Gastroesophageal sphincter (tissue), 4 donors: ENCODE measurements at regions not wholly inside any gene's neighbourhood (a gene's known extent, or its start where the extent isn't known, plus 50 kb on each side); places are given as distances from the start of the nearest gene placed in this dataset.

Experiments used
- ATAC-seq: fragments of 150-250 bp; one replicate; pipeline ENCODE4 v1.9.1; 2016; ENCODE audit warnings: mild to moderate bottlenecking, moderate library complexity
- H3K27ac ChIP-seq, 4 donors: fragments of 200-600 bp; sonication (generic) in 3 of 4; 1 replicate in 3 of 4; 2 replicates in 1 of 4; pipeline ENCODE4 v1.5.1; 2016 to 2019
- H3K27me3 ChIP-seq: fragments of 200-600 bp; sonication (generic); one replicate; pipeline ENCODE4 v1.5.1; 2019
- H3K36me3 ChIP-seq, 2 donors: fragments of 200-600 bp; sonication (generic); one replicate each; pipeline ENCODE4 v1.5.1; 2019; ENCODE audit warnings: control low read depth in 1 of 2
- H3K4me1 ChIP-seq, 3 donors: fragments of 200-600 bp; sonication (generic); 1 replicate in 2 of 3; 2 replicates in 1 of 3; pipeline ENCODE4 v1.5.1; 2016 to 2019; ENCODE audit warnings: control low read depth in 2 of 3
- H3K4me3 ChIP-seq, 2 donors: fragments of 200-600 bp; sonication (generic); one replicate each; pipeline ENCODE4 v1.5.1; 2019; ENCODE audit warnings: mild to moderate bottlenecking in 1 of 2, moderate library complexity in 1 of 2
- H3K9me3 ChIP-seq, 3 donors: fragments of 200-600 bp; sonication (generic); one replicate each; pipeline ENCODE4 v1.5.1; 2017 to 2019; ENCODE audit warnings: control low read depth in 2 of 3
- CTCF ChIP-seq, 4 experiments: fragments of 200-600 bp in 2 of 4; fragments of 450-650 bp in 2 of 4; sonication (generic) in 1 of 4; IDR thresholded peaks; one replicate each; pipeline ENCODE4 v1.5.1; 2017 to 2019; ENCODE audit warnings: antibody characterized with exemption in 4 of 4, mild to moderate bottlenecking in 2 of 4, moderate library complexity in 2 of 4
- EP300 ChIP-seq: sonication (generic); formaldehyde crosslinking; IDR thresholded peaks from one replicate; pipeline ENCODE4 v1.6.1; 2017; ENCODE audit warnings: antibody characterized with exemption, mild to moderate bottlenecking
- POLR2A ChIP-seq, 2 donors: fragments of 450-650 bp; IDR thresholded peaks; one replicate each; pipeline ENCODE4 v1.6.1; 2017; ENCODE audit warnings: antibody characterized with exemption in 2 of 2, mild to moderate bottlenecking in 2 of 2, moderate library complexity in 1 of 2
- POLR2AphosphoS5 ChIP-seq: sonication (generic); formaldehyde crosslinking; IDR thresholded peaks from one replicate; pipeline ENCODE4 v1.6.1; 2017; ENCODE audit warnings: antibody characterized with exemption
- WGBS, 2 donors: methylation state at CpG; one replicate each; pipeline ENCODE4 v1.1.5; 2018; ENCODE audit warnings: low coverage in 1 of 2; 5-methylcytosine and 5-hydroxymethylcytosine counted together

GRCh38 chr5:172564188-172564587 lies 76.9 kb upstream of the NEURL1B start:
- Histone ChIP-seq H3K27ac (no peak overlapping the region), H3K27me3 (no peaks in the 10 kb centered on the region), H3K4me1 (peaks cover 0 to 10% (median 0%) of the 10 kb centered on the region in 3 donors), H3K4me3 (no peak overlapping the region), H3K9me3 (no peaks in the 10 kb centered on the region), H3K36me3 (no peaks in the 10 kb centered on the region)
- 81 to 93% methylated on average over 6 to 7 of the region's 11 CpGs for WGBS, 2 donors
- TF ChIP-seq POLR2A (IDR thresholded peaks at IDR 0.05) (no peak), POLR2AphosphoS5 (no peak), EP300 (no peak), CTCF (IDR thresholded peaks at IDR 0.05) (no peak)
- no peak for ATAC-seq

- Histone ChIP-seq H3K4me3 (no peak overlapping the region), H3K27me3 (no peaks in the 10 kb centered on the region), H3K36me3 (no peaks in the 10 kb centered on the region), H3K9me3 (no peaks in the 10 kb centered on the region), H3K27ac (no peak overlapping the region), H3K4me1 (peaks cover 0 to 27% (median 14%) of the 10 kb centered on the region in 3 donors)
- WGBS, 2 donors: 78 to 79% methylated on average over 8 of the region's 8 CpGs
- TF ChIP-seq EP300 (no peak), POLR2AphosphoS5 (no peak)
- no peak for ATAC-seq
Measured at GRCh38 chr5:172562443-172562842, 78.6 kb upstream of the NEURL1B start.

- peaks cover 0 to 40% (median 26%) of the 10 kb centered on the region in 3 donors for H3K4me1 ChIP-seq
- H3K9me3 ChIP-seq: no peaks in the 10 kb centered on the region
- TF ChIP-seq POLR2A (IDR thresholded peaks at IDR 0.05) (no peak), POLR2AphosphoS5 (peak; percentile 31)
- H3K36me3 ChIP-seq: no peaks in the 10 kb centered on the region
- no peak for ATAC-seq
- WGBS, 2 donors: 40 to 85% methylated on average over 1 to 3 of the region's 3 CpGs
- H3K27me3 ChIP-seq: no peaks in the 10 kb centered on the region
- H3K27ac ChIP-seq: no peak overlapping the region
- H3K4me3 ChIP-seq: no peak overlapping the region
Measured at GRCh38 chr5:172561151-172561550, 79.9 kb upstream of the NEURL1B start.

- Histone ChIP-seq H3K27ac (peak overlapping the region; percentile 27 to 93 (median 87)), H3K4me1 (peaks cover 0 to 58% (median 26%) of the 10 kb centered on the region in 3 donors), H3K27me3 (no peaks in the 10 kb centered on the region), H3K9me3 (no peaks in the 10 kb centered on the region), H3K4me3 (peak overlapping the region; percentile 16 to 35), H3K36me3 (no peaks in the 10 kb centered on the region)
- WGBS, 2 donors: 23 to 51% methylated on average over 4 to 10 of the region's 23 CpGs
- TF ChIP-seq EP300: no peak
- TF ChIP-seq POLR2A (IDR thresholded peaks at IDR 0.05): no peak
- TF ChIP-seq POLR2AphosphoS5: peak; percentile 81
- peak in 1 of 4 experiments; percentile 3 for TF ChIP-seq CTCF (IDR thresholded peaks at IDR 0.05)
- peak; percentile 90 for ATAC-seq
Measured at GRCh38 chr5:172559004-172559932, 81.8 kb upstream of the NEURL1B start.

GRCh38 chr5:172558076-172558976 lies 82.7 kb upstream of the NEURL1B start:
- ATAC-seq: no peak
- H3K9me3 ChIP-seq: no peaks in the 10 kb centered on the region
- no peak for TF ChIP-seq POLR2AphosphoS5
- TF ChIP-seq POLR2A (IDR thresholded peaks at IDR 0.05): no peak
- no peak for TF ChIP-seq EP300
- no peak for TF ChIP-seq CTCF (IDR thresholded peaks at IDR 0.05)
- no peaks in the 10 kb centered on the region for H3K36me3 ChIP-seq
- H3K27me3 ChIP-seq: no peaks in the 10 kb centered on the region
- WGBS, 2 donors: 60% methylated on average over 1 of the region's 17 CpGs; no CpG with 5 or more reads in 1 of the 2 donors
- peak overlapping the region in 1 of 2 donors; percentile 35 for H3K4me3 ChIP-seq
- H3K4me1 ChIP-seq: peaks cover 0 to 68% (median 30%) of the 10 kb centered on the region in 3 donors
- peak overlapping the region; percentile 27 to 93 (median 87) for H3K27ac ChIP-seq
